Erythroblast (primary cell): ENCODE measurements at regions not wholly inside any gene's neighbourhood (a gene's known extent, or its start where the extent isn't known, plus 50 kb on each side); places are given as distances from the start of the nearest gene placed in this dataset.
"Not testable (repeated sequence)": the region's sequence is repeated elsewhere in the genome, so short reads cannot be mapped to it uniquely, and the experiment has no call there.

ENCODE experiments used
- DNase-seq, 2 experiments: peaks; one replicate each; lab custom pipeline; 2025; lab: John Stamatoyannopoulos, UW
- GATA1 ChIP-seq: IDR thresholded peaks from 2 replicates; pipeline ENCODE4 v1.6.1; 2011; ENCODE audit warnings: low read depth, mild to moderate bottlenecking, control low read depth, low read length, moderate library complexity
- POLR2A ChIP-seq: IDR thresholded peaks from 2 replicates; pipeline ENCODE4 v1.6.1; 2011; ENCODE audit warnings: mild to moderate bottlenecking, low read length

DNA sequence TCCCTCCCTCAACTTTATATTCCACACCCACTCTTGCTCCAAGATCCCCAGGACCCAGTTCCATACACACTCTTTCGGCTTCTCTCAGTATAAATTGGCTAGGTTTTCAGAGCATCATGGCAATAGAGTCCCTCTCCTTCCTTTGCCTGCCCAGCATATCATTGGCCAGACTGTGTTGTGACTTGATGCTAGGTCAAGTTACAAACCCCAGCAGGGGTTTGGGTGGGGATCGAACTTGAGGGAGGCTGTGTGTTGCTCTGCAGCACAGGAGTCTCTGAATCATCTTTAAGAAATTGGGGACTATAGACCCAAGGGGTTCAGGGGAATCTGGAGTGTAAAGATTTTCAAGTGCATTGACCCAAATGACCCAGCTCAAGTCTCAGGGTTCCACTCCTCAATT is 477.5 kb upstream of the MEIS1 start:
- TF ChIP-seq POLR2A (no peak), GATA1 (no peak)
- DNase-seq = no peak

DNA sequence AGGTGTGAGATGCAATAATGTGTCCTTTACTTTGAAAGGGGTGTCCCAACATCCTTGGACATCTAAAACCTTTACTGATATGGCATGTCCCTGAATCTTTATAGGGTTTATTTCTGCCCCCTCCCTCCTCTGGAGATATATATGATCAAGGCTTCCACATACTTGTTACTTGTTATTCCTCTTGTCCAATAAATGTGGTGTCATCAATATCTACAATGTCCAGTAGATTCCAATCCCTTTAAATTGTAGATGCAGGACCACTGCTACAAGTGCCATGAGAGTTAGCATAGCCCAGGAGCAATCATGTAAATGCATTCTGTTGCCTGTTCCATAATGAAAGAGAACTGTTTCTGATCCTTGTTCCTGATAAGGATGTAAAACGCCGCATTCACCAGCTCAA is 479.7 kb upstream of the MEIS1 start:
- no peak for DNase-seq

DNA sequence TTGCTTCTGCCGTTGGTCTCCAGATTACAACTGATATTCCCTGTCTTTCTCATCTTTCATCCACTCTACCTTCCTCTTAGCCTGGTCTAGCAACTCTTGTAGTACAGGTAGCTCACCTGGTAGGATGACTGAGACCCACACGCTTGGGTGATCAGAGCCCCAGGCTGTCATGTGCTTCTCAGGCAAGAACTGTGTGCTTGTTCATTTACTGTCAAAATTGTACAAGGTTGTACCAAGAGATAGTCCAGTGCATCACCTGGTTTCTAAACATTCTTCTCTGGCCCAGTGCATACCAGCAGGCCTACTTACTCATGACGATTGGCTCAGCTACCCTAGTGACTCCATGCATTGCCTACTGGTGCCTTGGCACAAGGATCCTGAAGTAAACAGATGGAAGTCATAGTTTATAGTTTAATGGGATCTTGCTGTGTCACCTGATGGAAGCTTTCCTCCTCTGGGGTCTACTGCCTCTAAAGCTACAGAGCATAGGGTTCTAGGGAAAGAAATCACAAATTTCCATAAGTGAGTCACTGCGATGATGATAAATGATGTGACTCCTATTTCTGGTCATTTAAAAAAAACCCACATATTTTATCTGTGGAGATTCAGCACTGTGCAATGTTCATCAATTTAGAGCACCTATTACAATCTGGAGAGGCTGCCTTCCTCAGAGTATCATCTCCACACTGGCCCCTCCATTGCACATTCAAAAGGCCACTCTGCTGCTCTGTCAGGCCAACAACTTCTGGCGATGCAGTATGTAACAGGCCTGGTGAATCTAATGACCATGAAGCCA is 481.8 kb upstream of the MEIS1 start:
- DNase-seq = no peak
- TF ChIP-seq POLR2A (no peak), GATA1 (no peak)

More for the DNA sequence above, 479.7 kb upstream of the MEIS1 start:
- TF ChIP-seq GATA1 = no peak
- TF ChIP-seq POLR2A = no peak

DNA sequence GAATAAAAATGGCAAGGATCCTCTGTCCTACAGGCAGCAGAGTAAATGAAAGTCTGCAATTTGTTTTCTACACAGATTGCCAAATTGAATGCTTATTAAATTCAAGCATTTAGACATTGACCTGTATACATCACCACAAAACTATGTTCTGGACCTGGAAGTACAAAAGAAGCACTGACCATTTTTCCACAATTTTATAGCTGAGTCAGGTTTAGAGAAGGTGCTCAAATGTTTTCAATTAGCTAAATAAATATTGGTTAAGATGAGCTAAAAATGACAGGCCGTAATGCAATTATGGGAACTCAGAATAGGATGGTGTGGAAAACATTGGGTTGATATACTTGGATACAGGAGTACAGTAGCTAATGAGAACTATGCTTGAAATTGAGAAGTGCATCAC is 490.7 kb upstream of the MEIS1 start:
- no peak for DNase-seq
- TF ChIP-seq POLR2A = no peak
- no peak for TF ChIP-seq GATA1

DNA sequence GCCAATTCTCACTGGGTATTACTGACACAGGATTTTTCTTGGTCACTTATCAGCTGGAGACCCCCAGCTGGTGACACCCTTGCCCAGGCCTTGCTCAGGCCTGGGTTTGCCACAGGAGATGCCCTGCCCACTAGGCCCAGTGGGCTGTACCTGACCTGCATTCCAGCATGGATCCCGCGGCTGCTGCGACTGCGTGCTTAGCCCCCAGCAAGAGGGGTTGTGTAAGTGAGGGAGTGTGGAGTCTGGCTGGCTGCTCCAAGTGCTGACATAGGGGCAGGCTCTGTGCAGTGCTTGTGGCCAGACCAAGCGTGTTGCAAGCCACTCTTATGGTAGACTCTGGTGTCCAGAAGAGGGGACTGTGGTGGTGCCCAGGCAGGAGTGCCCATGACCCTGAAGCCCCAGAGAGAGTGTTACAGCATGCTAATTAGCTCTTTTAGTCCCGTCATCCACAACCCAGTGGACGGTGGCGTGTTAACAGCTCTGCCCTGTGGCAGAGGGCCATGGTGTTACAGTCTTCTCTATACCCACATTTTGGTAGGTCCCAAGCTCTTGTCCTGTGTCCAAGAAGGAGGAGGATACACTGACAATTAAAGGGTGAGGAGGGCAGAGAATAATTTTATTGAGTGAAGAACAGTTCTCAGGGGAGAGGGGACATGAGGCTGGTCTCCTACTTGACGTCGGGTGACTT is 491.7 kb upstream of the MEIS1 start:
- TF ChIP-seq POLR2A = no peak
- TF ChIP-seq GATA1 = no peak
- DNase-seq = no peak

DNA sequence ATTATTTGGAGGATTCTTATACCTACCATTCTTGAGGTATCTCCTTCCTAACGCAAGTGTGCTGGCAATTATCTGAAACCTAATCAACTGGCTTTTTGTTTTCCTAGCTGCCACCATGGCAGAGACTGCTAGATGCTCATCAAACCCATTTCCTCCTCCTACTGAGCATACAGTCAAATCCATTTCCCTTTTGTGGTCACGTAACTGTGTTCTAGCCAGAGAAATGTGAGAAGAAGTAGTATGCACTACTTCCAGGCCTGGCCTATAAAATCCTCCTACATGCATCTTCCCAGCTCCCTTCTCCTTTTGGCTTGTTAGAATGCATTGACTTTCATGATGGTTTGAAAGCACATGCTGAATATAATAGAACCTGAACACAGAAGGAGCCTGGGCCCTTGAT is 494.1 kb upstream of the MEIS1 start:
- TF ChIP-seq POLR2A (no peak), GATA1 (no peak)
- DNase-seq = no peak

DNA sequence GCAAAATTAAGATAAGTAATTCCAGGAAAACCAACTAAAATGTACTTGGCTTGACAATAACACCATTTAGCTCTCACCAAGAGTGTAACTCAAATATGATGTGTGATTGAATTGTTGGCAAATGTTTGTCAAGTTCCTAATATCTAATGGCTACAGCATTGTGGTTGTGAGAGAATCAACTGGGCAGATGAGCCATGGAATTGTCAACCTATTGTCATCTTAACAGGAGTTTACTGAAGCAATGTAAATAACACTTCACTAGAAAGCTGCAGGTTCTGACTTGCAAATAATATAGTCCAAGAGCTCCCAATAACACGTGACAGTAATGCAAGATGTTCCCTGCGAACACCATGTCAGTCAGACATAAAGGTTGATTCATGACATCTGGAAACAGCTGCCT is 495.2 kb upstream of the MEIS1 start:
- TF ChIP-seq GATA1 = no peak
- no peak for TF ChIP-seq POLR2A
- DNase-seq = no peak

DNA sequence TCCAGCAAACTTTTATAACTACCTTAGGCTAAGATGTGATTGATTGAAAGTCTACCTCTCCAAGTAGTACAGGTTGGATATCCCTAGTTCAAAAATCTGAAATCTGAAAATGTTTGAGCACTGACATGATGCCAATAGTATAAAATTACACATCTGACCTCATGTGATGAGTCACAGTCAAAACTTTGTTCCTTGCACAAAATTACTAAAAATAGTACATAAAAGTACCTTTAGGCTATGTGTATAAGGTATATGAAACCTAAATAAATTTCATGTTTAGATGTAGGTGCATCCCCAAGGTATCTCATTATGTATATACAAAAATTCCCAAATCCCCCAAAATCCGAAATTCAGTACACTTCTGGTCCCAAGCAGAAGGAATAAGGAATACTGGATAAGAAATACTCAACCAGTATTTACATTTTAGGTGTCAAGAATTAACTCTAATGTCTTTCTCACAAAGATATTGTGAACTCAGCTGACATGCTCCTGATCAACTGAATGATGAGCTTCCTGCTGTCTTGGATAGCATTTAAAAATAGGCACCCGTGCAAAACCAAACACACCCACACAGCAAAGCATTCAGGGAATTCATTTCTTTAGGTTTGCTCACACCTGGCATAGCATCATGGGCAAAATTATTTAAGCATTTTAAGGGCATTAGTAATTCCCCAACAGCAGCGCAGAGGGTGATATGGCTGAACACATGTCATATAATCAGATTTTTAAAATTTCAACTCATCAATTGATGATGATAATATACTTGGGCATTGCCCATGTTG is 497.4 kb upstream of the MEIS1 start:
- no peak for TF ChIP-seq GATA1
- TF ChIP-seq POLR2A = no peak
- no peak for DNase-seq

DNA sequence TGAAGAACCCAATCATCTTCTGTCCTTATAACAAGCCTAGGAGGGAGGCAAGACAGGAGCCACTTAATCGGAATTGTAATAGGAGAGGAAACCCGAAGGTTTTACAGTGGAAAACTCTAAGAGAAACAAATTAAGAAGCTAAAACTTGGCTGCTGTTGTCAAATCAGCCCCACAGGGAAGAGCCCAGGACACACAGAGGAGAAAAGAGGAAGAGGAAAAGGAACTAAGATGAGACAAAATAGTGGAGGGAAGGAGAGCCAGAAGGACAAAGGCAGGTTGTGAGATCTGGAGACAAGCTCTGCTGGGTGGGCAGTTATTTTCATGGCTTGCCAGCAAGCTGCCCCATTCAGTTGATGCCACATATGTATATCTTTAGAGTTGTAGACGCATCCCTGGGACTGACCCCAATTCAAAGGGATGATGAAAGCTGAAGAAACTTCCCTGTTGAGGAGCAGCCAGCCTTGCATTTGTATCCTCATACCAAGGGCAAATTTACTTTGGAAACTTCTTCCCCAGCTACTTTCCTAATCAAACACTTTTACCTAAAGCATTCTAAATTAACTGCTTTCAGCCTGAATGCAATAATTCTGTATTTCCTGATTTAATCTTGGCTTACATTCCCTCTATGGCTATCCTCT is 499.8 kb upstream of the MEIS1 start:
- TF ChIP-seq GATA1 = no peak
- no peak for TF ChIP-seq POLR2A
- DNase-seq = peak in 1 of 2 experiments; percentile 1

DNA sequence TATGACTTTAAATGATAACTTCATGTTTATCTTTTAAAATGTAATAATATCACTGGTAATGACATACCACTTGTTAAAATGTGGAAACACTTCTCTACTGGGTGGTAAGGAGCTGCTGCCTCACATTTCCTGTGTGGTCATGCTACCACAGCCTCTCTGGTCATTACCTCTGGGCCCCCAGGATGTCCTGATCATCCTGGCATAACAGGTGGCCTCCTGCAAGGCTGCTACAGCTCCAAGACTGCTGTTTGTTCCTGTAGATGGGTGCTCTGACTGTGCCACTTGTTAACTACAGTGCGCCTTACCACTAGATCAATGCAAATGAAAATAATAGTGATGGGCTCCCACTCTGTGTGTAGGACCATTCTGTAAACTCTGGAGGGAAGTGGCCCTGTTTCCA is 500.2 kb upstream of the SPRED2 start:
- DNase-seq = no peak
- TF ChIP-seq GATA1 (no peak), POLR2A (no peak)

DNA sequence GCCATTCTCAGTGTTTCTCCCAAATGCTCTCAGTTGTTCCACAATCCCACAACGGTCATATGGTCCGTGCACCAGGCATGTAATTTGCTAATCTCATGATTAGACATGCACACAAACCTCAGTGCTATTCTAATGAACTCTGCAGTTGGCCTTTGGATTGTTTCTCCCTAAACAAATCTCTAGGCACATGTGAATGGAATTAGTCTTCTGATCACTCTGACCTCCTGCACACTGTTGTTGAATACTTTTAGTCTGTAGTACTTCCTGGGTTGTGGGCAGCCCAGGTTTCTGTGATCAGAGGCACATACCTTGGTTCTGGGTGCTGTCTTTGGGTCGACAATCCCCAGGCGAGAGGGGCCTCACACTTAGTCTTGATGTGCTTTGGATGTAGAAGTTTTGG is 498.7 kb upstream of the SPRED2 start:
- DNase-seq = no peak
- TF ChIP-seq POLR2A (no peak), GATA1 (no peak)

DNA sequence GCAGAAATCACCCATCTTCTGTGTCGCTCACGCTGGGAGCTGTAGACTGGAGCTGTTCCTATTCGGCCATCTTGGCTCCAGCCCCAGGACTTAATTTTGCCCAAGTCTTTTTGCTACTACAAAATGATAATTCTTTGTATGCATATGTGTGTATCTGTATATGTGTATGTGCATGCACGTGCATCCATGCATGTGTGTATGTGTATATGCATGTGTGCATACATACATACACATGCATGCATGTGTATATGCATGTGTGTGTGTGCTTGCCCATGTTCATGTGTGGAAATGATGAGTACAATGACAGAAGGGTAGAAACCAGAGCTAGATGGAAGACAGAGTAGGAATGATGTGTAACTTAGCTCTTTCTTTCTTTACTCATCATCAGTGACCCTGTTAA is 497.9 kb upstream of the SPRED2 start:
- DNase-seq = no peak
- no peak for TF ChIP-seq GATA1
- TF ChIP-seq POLR2A = no peak

DNA sequence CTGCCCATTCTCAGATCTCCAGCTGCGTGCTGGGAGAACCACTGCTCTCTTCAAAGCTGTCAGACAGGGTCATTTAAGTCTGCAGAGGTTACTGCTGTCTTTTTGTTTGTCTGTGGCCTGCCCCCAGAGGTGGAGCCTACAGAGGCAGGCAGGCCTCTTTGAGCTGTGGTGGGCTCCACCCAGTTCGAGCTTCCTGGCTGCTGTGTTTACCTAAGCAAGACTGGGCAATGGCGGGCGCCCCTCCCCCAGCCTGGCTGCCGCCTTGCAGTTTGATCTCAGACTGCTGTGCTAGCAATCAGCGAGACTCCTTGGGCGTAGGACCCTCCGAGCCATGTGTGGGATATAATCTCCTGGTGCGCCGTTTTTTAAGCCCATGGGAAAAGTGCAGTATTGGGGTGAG is 497.3 kb upstream of the SPRED2 start:
- DNase-seq = not testable (repeated sequence)

DNA sequence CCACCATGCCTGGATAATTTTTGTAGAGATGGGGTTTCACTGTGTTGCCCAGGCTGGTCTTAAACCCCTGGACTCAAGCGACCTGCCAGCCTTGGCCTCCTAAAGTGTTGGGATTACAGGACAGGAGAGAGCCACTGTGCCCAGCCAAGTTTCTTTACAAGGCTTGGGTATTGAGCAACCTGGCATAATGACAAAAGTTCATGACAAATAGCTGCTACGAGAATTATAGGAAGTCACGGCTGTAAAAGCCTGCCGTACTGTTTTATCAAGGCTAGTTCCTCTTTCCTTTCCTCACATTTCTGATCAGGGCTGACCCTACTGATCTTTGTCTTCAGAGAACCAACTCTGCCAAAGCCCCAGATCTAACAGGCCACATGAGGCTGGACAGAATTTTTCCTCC is 490.4 kb upstream of the SPRED2 start:
- TF ChIP-seq GATA1 (no peak), POLR2A (no peak)
- DNase-seq = no peak
